ENCODE measurements at regions not wholly inside any gene's neighbourhood (a gene's known extent, or its start where the extent isn't known, plus 50 kb on each side); places are given as distances from the start of the nearest gene placed in this dataset.

- TF ChIP-seq CTCF (conservative IDR thresholded peaks at IDR 0.05; ENCODE audit: low read length) (no peak), EZH2phosphoT487 (IDR thresholded peaks at IDR 0.05; ENCODE audit: borderline replicate concordance) (no peak)
Measured at GRCh38 chr2:81974216-81974615, 1669.7 kb upstream of the LRRTM1 start.

Data from Loucy (cell line).